Small intestine (tissue), 7 donors: ENCODE measurements at regions not wholly inside any gene's neighbourhood (a gene's known extent, or its start where the extent isn't known, plus 50 kb on each side); places are given as distances from the start of the nearest gene placed in this dataset.
"Not testable (repeated sequence)": the region's sequence is repeated elsewhere in the genome, so short reads cannot be mapped to it uniquely, and the experiment has no call there.

Experiments
- DNase-seq, 2 donors: peaks; one replicate each; pipeline versions ENCODE4 v3.0.0 to v3.0.0-alpha.2; 2013
- FAIRE-seq: peaks from 2 replicates; lab custom pipeline; 2012; peaks lifted over from hg19 to GRCh38; lab: Jason Lieb, UNC
- H3K27ac ChIP-seq, 3 donors: one replicate each; pipeline ENCODE4 v1.5.1; 2013; ENCODE audit warnings: low read length in 2 of 3, mild to moderate bottlenecking in 2 of 3, control low read depth in 1 of 3, inconsistent platforms in 1 of 3, low read depth in 1 of 3, moderate library complexity in 1 of 3
- H3K27me3 ChIP-seq, 3 donors: one replicate each; pipeline ENCODE4 v1.6.1; 2013; ENCODE audit warnings: low read length in 3 of 3, inconsistent platforms in 1 of 3; ENCODE audit not compliant: control insufficient read depth in 3 of 3, insufficient read depth in 3 of 3
- H3K36me3 ChIP-seq, 3 donors: one replicate each; pipeline ENCODE4 v1.6.1; 2013; ENCODE audit warnings: low read length in 3 of 3, inconsistent platforms in 1 of 3, low read depth in 1 of 3, mild to moderate bottlenecking in 1 of 3, moderate library complexity in 1 of 3; ENCODE audit not compliant: control insufficient read depth in 3 of 3, insufficient read depth in 2 of 3
- H3K4me1 ChIP-seq, 3 donors: one replicate each; pipeline ENCODE4 v1.6.1; 2013; ENCODE audit warnings: low read length in 2 of 3, inconsistent platforms in 1 of 3, low read depth in 1 of 3, mild to moderate bottlenecking in 1 of 3, moderate library complexity in 1 of 3; ENCODE audit not compliant: control insufficient read depth in 3 of 3, insufficient read depth in 2 of 3
- H3K4me3 ChIP-seq, 3 donors: one replicate each; pipeline ENCODE4 v1.5.1; 2013; ENCODE audit warnings: low read length in 3 of 3, control low read depth in 1 of 3, inconsistent platforms in 1 of 3, low read depth in 1 of 3, mild to moderate bottlenecking in 1 of 3, moderate library complexity in 1 of 3
- H3K9me3 ChIP-seq, 2 donors: one replicate each; pipeline ENCODE4 v1.6.1; 2013; ENCODE audit warnings: low read depth in 1 of 2, low read length in 1 of 2; ENCODE audit not compliant: control insufficient read depth in 2 of 2, insufficient read depth in 1 of 2
- WGBS, 3 donors: extraction: QIAGEN DNeasy Blood & Tissue Kit; methylation state at CpG; one replicate each; pipeline ENCODE4 v1.1.7; 2013; 5-methylcytosine and 5-hydroxymethylcytosine counted together
- donor health status: healthy with polysubstance abuse.
- donor health status: control.
- donor health status: control.
- donor health status: Bipolar disorder and iron deficiency.
- donor health status: healthy.

DNA sequence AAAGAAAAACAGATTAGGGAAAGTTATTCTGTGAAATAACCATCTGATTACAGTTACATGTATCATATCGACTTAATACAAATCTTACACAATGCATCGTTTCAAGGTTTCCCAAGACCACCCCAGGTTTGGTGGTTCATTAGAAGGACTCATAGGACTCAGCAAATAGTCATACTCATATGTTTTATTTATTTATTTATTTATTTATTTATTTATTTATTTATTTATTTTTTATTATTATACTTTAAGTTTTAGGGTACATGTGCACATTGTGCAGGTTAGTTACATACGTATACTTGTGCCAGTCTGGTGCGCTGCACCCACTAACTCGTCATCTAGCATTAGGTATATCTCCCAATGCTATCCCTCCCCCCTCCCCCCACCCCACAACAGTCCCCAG, 1199.0 kb downstream of the FOXD4L5 start:
- not testable (repeated sequence) for H3K27me3 ChIP-seq, DNase-seq, H3K4me3 ChIP-seq, H3K36me3 ChIP-seq, H3K9me3 ChIP-seq, FAIRE-seq, H3K4me1 ChIP-seq, H3K27ac ChIP-seq
- WGBS, 3 donors, result 70 to 80% (median 79%) methylated on average over 5 of the region's 5 CpGs

DNA sequence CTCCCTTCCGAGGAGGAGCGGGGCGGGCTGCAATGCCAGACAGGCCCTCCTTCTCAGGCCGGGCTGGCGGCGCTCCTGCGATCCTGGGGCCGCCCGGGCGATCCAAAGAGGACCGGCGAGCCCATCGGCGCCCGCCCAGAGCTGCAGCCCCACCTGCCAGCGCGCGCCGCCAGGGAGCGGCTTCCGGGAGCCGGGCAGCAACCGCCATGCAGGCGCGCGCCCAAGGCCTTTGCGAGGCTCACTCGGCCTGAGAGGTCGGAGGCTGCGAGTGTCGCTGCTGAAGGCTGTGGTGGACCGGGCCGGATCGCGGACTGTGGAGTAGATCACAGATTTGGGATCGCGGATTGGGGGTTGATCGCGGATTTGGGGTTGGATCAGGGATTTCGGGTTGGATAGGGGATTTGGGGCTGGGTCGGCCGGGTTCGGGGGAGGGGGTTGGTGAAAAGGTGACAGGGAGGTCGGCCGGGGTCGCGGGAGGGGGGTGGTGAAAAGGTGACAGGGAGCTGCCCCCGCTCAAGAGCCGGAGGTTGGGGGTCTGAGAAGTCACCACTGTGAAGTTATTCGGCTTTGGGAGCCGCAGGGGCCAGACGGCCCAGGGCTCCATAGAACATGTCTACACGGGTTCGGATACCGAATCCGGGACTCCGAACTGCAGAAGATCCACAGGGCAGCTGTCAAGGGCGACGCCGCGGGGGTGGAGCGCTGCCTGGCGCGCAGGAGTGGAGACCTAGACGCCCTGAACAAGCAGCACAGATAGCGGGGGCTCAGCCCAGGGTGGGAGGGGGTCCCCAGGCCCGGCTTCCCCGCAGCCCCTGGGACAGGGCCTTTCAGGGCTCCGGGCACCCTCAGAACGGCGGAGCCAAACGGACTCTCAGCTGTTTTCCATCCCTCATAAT, 1213.4 kb downstream of the FOXD4L5 start:
- not testable (repeated sequence) for H3K36me3 ChIP-seq, FAIRE-seq, DNase-seq, H3K4me3 ChIP-seq, H3K4me1 ChIP-seq, H3K27ac ChIP-seq, H3K27me3 ChIP-seq
- WGBS, 3 donors, result 71 to 89% (median 87%) methylated on average over 55 to 72 of the region's 72 CpGs
- peaks cover 4 to 11% of the 10 kb centered on the region in 2 donors for H3K9me3 ChIP-seq

DNA sequence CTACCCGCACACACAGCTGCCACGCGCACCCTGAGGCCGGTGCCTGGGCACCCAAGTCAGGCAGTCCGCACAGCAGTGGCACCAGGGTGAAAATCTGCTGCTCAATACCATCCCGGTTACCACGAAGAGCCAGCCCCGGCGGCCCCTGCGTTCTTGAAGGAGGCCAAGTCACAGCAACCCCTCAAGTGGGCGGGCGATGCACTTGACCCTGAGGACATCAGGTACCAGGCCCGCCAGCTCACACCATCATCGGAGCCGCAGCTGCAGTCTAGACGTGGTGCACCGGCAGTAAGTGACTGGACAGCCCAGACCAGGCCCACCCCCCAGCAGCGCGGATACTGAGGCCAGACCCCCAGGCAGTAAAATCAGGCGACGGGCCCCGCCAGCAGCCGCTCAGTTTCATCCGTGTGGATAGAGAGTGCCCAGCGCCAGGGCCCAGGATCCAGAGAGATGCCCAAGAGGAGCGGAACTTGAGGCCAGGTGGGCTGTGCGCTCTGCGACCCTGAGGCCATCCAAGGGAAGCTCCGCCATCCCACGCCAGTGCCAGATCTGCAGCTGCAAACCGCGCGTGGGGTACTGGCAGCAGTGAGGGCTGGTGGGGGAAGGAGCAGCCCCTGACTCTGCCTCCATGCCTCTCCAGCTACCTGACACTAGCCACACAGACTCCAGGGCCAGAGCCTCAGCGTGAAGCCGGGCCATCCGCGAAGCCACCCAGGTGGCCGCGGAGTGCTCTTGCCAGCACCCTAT, 1214.2 kb downstream of the FOXD4L5 start:
- H3K4me3 ChIP-seq, H3K4me1 ChIP-seq, H3K27ac ChIP-seq, FAIRE-seq, DNase-seq, H3K36me3 ChIP-seq, H3K27me3 ChIP-seq: not testable (repeated sequence)
- H3K9me3 ChIP-seq, result peaks cover 4 to 11% of the 10 kb centered on the region in 2 donors
- 75 to 91% (median 86%) methylated on average over 33 to 39 of the region's 39 CpGs for WGBS, 3 donors

DNA sequence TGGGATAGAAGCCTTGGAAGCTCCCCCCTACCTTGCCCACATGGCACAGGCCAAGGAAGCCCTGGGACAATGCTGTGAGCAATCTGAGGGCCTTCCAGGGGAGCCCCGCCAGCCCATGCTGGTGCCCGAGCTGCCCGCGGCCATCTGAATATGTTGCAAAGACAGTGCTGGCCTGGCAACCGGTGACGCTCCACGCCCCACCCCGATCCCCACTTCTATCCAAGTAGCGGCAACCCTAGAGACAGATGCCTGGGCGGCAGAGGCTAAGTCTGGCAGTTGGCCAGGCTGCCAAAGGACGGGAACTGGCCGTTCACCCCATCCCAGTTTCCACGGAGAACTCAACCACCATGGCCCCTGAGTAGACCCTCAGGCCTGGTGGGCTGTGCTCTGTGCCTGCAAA, 1214.9 kb downstream of the FOXD4L5 start:
- not testable (repeated sequence) for H3K27me3 ChIP-seq, DNase-seq, FAIRE-seq, H3K4me3 ChIP-seq, H3K27ac ChIP-seq, H3K4me1 ChIP-seq, H3K36me3 ChIP-seq
- peaks cover 4 to 11% of the 10 kb centered on the region in 2 donors for H3K9me3 ChIP-seq
- WGBS, 3 donors, result 82 to 90% (median 87%) methylated on average over 13 of the region's 13 CpGs

GRCh38 chr9:64066736-64067368, 1218.2 kb downstream of the FOXD4L5 start:
- no peak overlapping the region for H3K4me3 ChIP-seq
- FAIRE-seq (no peak), DNase-seq (no peak)
- 79 to 81% (median 80%) methylated on average over 24 of the region's 24 CpGs for WGBS, 3 donors
- H3K27ac ChIP-seq, result no peak overlapping the region
- H3K9me3 ChIP-seq, result peaks cover 4 to 11% of the 10 kb centered on the region in 2 donors
- no peaks in the 10 kb centered on the region for H3K36me3 ChIP-seq
- H3K27me3 ChIP-seq, result no peaks in the 10 kb centered on the region
- no peaks in the 10 kb centered on the region for H3K4me1 ChIP-seq

DNA sequence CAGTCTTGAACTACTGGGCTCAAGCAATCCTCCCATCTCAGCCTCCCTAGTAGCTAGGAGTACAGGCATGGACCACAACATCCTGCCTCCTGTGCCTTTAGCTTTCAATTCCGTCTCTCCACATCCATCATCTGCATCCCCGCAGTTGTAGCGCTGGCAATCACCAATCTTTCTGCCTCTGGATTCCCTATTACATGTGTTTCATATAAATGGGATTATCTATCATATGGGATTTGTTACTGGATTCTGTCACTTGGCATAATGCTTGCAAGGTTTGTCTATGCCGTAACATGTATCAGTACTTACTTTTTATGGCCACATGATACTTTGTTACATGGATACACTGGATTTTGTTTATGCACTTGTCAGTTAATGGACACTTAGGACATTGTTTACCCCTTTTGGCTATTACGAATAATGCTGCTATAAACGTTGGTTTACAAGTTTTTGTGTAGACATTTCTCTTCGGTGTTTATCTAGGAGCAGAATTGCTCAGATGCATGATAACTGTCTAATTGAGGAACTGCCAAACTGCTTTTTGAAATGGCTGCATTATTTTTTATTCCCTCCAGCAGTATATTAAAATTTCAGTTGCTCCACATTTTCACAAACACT, 1223.9 kb downstream of the FOXD4L5 start:
- H3K4me3 ChIP-seq, result no peak overlapping the region
- no peaks in the 10 kb centered on the region for H3K4me1 ChIP-seq
- FAIRE-seq (no peak), DNase-seq (no peak)
- no peaks in the 10 kb centered on the region for H3K36me3 ChIP-seq
- H3K27me3 ChIP-seq, result no peaks in the 10 kb centered on the region
- no peak overlapping the region for H3K27ac ChIP-seq
- WGBS, 3 donors, result 70 to 79% (median 73%) methylated on average over 7 of the region's 7 CpGs
- no peaks in the 10 kb centered on the region for H3K9me3 ChIP-seq

- H3K4me3 ChIP-seq, H3K9me3 ChIP-seq, DNase-seq, H3K27me3 ChIP-seq, H3K36me3 ChIP-seq, H3K4me1 ChIP-seq, H3K27ac ChIP-seq, FAIRE-seq: not testable (repeated sequence)
- 39 to 50% (median 48%) methylated on average over 1 of the region's 1 CpG for WGBS, 3 donors
These were observed 1226.9 kb downstream of the FOXD4L5 start for GRCh38 chr9:64058070-64058469.

DNA sequence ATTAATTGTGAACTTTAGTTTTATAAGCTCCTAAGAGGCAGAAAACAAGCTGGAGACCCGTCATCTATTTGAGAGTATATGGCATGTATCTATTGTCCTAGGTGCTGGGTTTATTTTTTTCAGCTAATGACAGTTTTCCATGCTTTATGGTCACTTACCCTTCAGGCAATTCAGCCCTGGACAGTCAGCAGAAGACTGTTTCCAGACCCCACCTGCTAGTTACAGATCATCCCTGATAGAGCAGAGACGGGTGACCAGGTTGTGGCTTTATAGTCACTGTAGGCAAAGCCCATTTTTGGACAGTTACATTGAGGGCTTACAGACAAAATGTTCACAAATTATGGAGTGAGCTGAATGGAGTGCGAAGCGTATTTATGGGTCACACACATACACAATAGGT, 1227.5 kb downstream of the FOXD4L5 start:
- H3K9me3 ChIP-seq, result no peaks in the 10 kb centered on the region
- no peak overlapping the region for H3K4me3 ChIP-seq
- no peak overlapping the region for H3K27ac ChIP-seq
- WGBS, 3 donors, result 51 to 67% (median 66%) methylated on average over 4 of the region's 4 CpGs
- H3K27me3 ChIP-seq, result no peaks in the 10 kb centered on the region
- no peak for DNase-seq
- H3K36me3 ChIP-seq, result no peaks in the 10 kb centered on the region
- no peak for FAIRE-seq
- no peaks in the 10 kb centered on the region for H3K4me1 ChIP-seq
